Naive thymus-derived CD4-positive, alpha-beta T cell (primary cell): ENCODE measurements at regions not wholly inside any gene's neighbourhood (a gene's known extent, or its start where the extent isn't known, plus 50 kb on each side); places are given as distances from the start of the nearest gene placed in this dataset.

ENCODE experiments used
- ATAC-seq: fragments of 150-1000 bp; cut with Tn5 transposase; 2 replicates; pipeline ENCODE4 v1.10.0; 2021; ENCODE audit warnings: mild to moderate bottlenecking, moderate library complexity
- CTCF ChIA-PET: fragments of 350-600 bp; sonication (Branson Sonifier 250); formaldehyde crosslinking; loops from one replicate; lab custom pipeline; 2021; ENCODE audit warnings: antibody characterized with exemption; lab: Charles Lee
- POLR2A ChIA-PET: fragments of 350-600 bp; sonication (Branson Sonifier 250); formaldehyde crosslinking; loops from one replicate; lab custom pipeline; 2021; ENCODE audit warnings: antibody characterized with exemption, inconsistent platforms; lab: Charles Lee
- DNase-seq, 9 donors: peaks; one replicate each; pipeline versions ENCODE4 v3.0.0 to v3.0.0-alpha.2; 2020 to 2022; ENCODE audit warnings: mixed read lengths in 1 of 9
- H3K27ac ChIP-seq: one replicate; pipeline ENCODE4 v1.7.0; 2013; ENCODE audit warnings: mild to moderate bottlenecking, low read depth, low read length, moderate library complexity
- H3K27me3 ChIP-seq, 2 donors: one replicate each; pipeline ENCODE4 v1.7.0; 2013; ENCODE audit warnings: low read length in 2 of 2, mild to moderate bottlenecking in 2 of 2, moderate library complexity in 2 of 2; ENCODE audit not compliant: control insufficient read depth in 2 of 2, insufficient read depth in 2 of 2
- H3K36me3 ChIP-seq, 3 experiments: 1 replicate in 2 of 3; 2 replicates in 1 of 3; pipeline ENCODE4 v1.7.0; 2013; ENCODE audit warnings: low read length in 3 of 3, mild to moderate bottlenecking in 3 of 3, moderate library complexity in 1 of 3; ENCODE audit not compliant: insufficient read depth in 3 of 3, control insufficient read depth in 2 of 3
- H3K4me1 ChIP-seq, 2 donors: one replicate each; pipeline ENCODE4 v1.7.0; 2013; ENCODE audit warnings: low read length in 2 of 2, mild to moderate bottlenecking in 2 of 2, moderate library complexity in 1 of 2; ENCODE audit not compliant: control insufficient read depth in 2 of 2, insufficient read depth in 2 of 2
- H3K4me3 ChIP-seq: 2 replicates; pipeline ENCODE4 v1.7.0; 2013; ENCODE audit warnings: mild to moderate bottlenecking, low read length
- H3K9me3 ChIP-seq, 3 experiments: 1 replicate in 2 of 3; 2 replicates in 1 of 3; pipeline ENCODE4 v1.7.0; 2013; ENCODE audit warnings: low read length in 3 of 3; ENCODE audit not compliant: control insufficient read depth in 2 of 3
- H3K27ac Mint-ChIP-seq, 9 donors: one replicate each; pipeline ENCODE4 v1.8.0; 2020 to 2022; ENCODE audit warnings: mixed read lengths in 9 of 9, mild to moderate bottlenecking in 8 of 9, moderate library complexity in 5 of 9, inconsistent platforms in 2 of 9
- H3K27me3 Mint-ChIP-seq, 5 donors: one replicate each; pipeline ENCODE4 v1.8.0; 2021 to 2022; ENCODE audit warnings: mixed read lengths in 5 of 5, mild to moderate bottlenecking in 1 of 5
- H3K36me3 Mint-ChIP-seq, 5 donors: one replicate each; pipeline ENCODE4 v1.8.0; 2020 to 2022; ENCODE audit warnings: mixed read lengths in 5 of 5, mild to moderate bottlenecking in 3 of 5, inconsistent platforms in 1 of 5
- H3K4me1 Mint-ChIP-seq, 7 donors: one replicate each; pipeline ENCODE4 v1.8.0; 2020 to 2022; ENCODE audit warnings: mixed read lengths in 7 of 7, mild to moderate bottlenecking in 3 of 7, inconsistent platforms in 1 of 7
- H3K4me3 Mint-ChIP-seq, 10 donors: one replicate each; pipeline ENCODE4 v1.8.0; 2020 to 2022; ENCODE audit warnings: mild to moderate bottlenecking in 10 of 10, mixed read lengths in 10 of 10, moderate library complexity in 6 of 10, inconsistent platforms in 2 of 10
- H3K9me3 Mint-ChIP-seq, 11 donors: one replicate each; pipeline ENCODE4 v1.8.0; 2020 to 2022; ENCODE audit warnings: mixed read lengths in 11 of 11, mild to moderate bottlenecking in 4 of 11, inconsistent platforms in 1 of 11, moderate library complexity in 1 of 11
- intact Hi-C, 2 donors: fragments of 100-400 bp; cut with micrococcal nuclease; formaldehyde crosslinking; loops; one replicate each; pipeline ENCODE4 v1.15.1; 2023

DNA sequence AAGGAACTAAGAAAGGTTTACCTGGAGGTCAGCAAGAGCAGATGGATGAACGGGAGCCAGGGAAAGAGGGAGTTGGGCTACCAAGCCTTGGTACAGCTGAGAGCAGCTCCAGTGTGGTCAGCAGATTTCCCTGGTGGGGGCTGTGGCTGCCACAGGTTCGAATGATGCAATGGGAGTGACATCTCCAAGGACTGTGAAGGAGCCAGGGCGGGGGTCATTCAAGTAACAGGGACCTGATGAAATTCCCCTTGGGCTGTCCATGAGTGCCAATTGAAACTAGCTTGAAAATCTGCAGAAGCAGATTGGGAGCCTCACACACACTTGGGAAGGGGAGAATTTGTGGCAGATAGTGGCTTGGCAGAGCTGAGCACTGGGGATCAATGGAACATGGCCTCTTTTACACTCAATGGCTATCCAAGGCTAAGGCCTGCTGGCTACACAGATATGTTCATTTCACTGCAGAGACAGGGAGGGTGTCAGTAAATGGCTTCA is 247.0 kb upstream of the ECI2 start:
- Mint-ChIP-seq H3K27me3 (peaks cover 3 to 52% (median 23%) of the 10 kb centered on the region in 5 donors), H3K36me3 (peaks cover 0 to 25% (median 2%) of the 10 kb centered on the region in 5 donors), H3K27ac (no peak overlapping the region), H3K4me3 (no peak overlapping the region), H3K4me1 (no peaks in the 10 kb centered on the region), H3K9me3 (peaks cover 15 to 55% (median 30%) of the 10 kb centered on the region in 11 donors)
- H3K27me3 ChIP-seq = no peaks in the 10 kb centered on the region
- H3K9me3 ChIP-seq = peaks cover 0 to 24% (median 0%) of the 10 kb centered on the region in 3 experiments
- ChIA-PET POLR2A (no interaction called here), CTCF (no interaction called here)
- ATAC-seq = no peak
- H3K36me3 ChIP-seq = no peaks in the 10 kb centered on the region
- no peaks in the 10 kb centered on the region for H3K4me1 ChIP-seq
- no peak overlapping the region for H3K27ac ChIP-seq
- H3K4me3 ChIP-seq = no peak overlapping the region
- intact Hi-C loops = no loop called here
- no peak for DNase-seq

DNA sequence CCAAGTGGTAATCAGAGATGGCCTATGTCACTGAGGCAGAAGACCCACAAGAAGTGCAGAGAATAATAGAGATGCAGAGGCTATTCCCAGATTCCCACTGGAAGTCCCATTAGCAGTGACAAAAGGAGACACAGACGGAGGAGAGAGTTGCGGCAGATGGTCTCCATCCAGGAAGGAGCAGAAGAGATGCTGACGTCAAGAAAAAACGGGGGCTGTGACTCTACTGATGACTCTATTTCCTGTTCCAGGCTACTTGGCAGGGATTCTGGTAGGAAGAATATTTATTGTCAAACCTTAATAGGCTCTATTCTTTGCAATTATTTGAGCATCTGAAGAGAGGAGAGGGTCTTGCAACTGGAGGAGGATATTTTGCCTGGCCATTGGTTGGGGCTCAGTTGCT is 246.0 kb upstream of the ECI2 start:
- H3K9me3 ChIP-seq = peaks cover 0 to 24% (median 0%) of the 10 kb centered on the region in 3 experiments
- Mint-ChIP-seq H3K27ac (no peak overlapping the region), H3K27me3 (peaks cover 3 to 50% (median 23%) of the 10 kb centered on the region in 5 donors), H3K36me3 (peaks cover 0 to 25% (median 2%) of the 10 kb centered on the region in 5 donors), H3K4me3 (no peak overlapping the region), H3K4me1 (no peaks in the 10 kb centered on the region), H3K9me3 (peaks cover 15 to 55% (median 30%) of the 10 kb centered on the region in 11 donors)
- CTCF ChIA-PET = no interaction called here
- no peaks in the 10 kb centered on the region for H3K27me3 ChIP-seq
- no peak for DNase-seq
- POLR2A ChIA-PET = no interaction called here
- H3K4me1 ChIP-seq = no peaks in the 10 kb centered on the region
- no peak overlapping the region for H3K4me3 ChIP-seq
- ATAC-seq = no peak
- intact Hi-C loops = no loop called here
- no peak overlapping the region for H3K27ac ChIP-seq
- H3K36me3 ChIP-seq = no peaks in the 10 kb centered on the region

GRCh38 chr6:4380881-4381281 is 245.5 kb upstream of the ECI2 start:
- H3K27me3 ChIP-seq = no peaks in the 10 kb centered on the region
- Mint-ChIP-seq H3K9me3 (peaks cover 15 to 51% (median 30%) of the 10 kb centered on the region in 11 donors), H3K4me3 (no peak overlapping the region), H3K27ac (no peak overlapping the region), H3K27me3 (peaks cover 3 to 46% (median 23%) of the 10 kb centered on the region in 5 donors), H3K36me3 (peaks cover 0 to 25% (median 2%) of the 10 kb centered on the region in 5 donors), H3K4me1 (no peaks in the 10 kb centered on the region)
- ATAC-seq (no peak), DNase-seq (no peak)
- intact Hi-C loops = no loop called here
- H3K27ac ChIP-seq = no peak overlapping the region
- H3K36me3 ChIP-seq = no peaks in the 10 kb centered on the region
- no peaks in the 10 kb centered on the region for H3K4me1 ChIP-seq
- peaks cover 0 to 24% (median 0%) of the 10 kb centered on the region in 3 experiments for H3K9me3 ChIP-seq
- ChIA-PET CTCF (no interaction called here), POLR2A (no interaction called here)
- H3K4me3 ChIP-seq = no peak overlapping the region

GRCh38 chr6:4379958-4380357 is 244.6 kb upstream of the ECI2 start:
- intact Hi-C loops = no loop called here
- no peaks in the 10 kb centered on the region for H3K4me1 ChIP-seq
- H3K36me3 Mint-ChIP-seq = peaks cover 0 to 25% (median 2%) of the 10 kb centered on the region in 5 donors
- ATAC-seq (no peak), DNase-seq (no peak)
- H3K9me3 ChIP-seq = peaks cover 0 to 20% (median 0%) of the 10 kb centered on the region in 3 experiments
- POLR2A ChIA-PET = no interaction called here
- H3K27me3 ChIP-seq = no peaks in the 10 kb centered on the region
- no peak overlapping the region for H3K27ac ChIP-seq
- CTCF ChIA-PET = no interaction called here
- no peaks in the 10 kb centered on the region for H3K4me1 Mint-ChIP-seq
- no peaks in the 10 kb centered on the region for H3K36me3 ChIP-seq
- no peak overlapping the region for H3K27ac Mint-ChIP-seq
- no peak overlapping the region for H3K4me3 ChIP-seq
- H3K27me3 Mint-ChIP-seq = peaks cover 3 to 53% (median 23%) of the 10 kb centered on the region in 5 donors
- peaks cover 15 to 42% (median 24%) of the 10 kb centered on the region in 11 donors for H3K9me3 Mint-ChIP-seq
- H3K4me3 Mint-ChIP-seq = no peak overlapping the region

- Mint-ChIP-seq H3K4me1 (no peaks in the 10 kb centered on the region), H3K27ac (no peak overlapping the region), H3K9me3 (peaks cover 10 to 28% (median 19%) of the 10 kb centered on the region in 11 donors), H3K36me3 (peaks cover 0 to 16% (median 0%) of the 10 kb centered on the region in 5 donors), H3K27me3 (peaks cover 3 to 53% (median 23%) of the 10 kb centered on the region in 5 donors), H3K4me3 (no peak overlapping the region)
- Histone ChIP-seq H3K27me3 (no peaks in the 10 kb centered on the region), H3K4me3 (no peak overlapping the region), H3K36me3 (no peaks in the 10 kb centered on the region), H3K4me1 (no peaks in the 10 kb centered on the region), H3K9me3 (peaks cover 0 to 8% (median 0%) of the 10 kb centered on the region in 3 experiments), H3K27ac (no peak overlapping the region)
- intact Hi-C loops = no loop called here
- ATAC-seq (no peak), DNase-seq (no peak)
- CTCF ChIA-PET = no interaction called here
- POLR2A ChIA-PET = no interaction called here
These were observed 243.1 kb upstream of the ECI2 start for GRCh38 chr6:4378319-4378996.

GRCh38 chr6:4377603-4378002 is 242.2 kb upstream of the ECI2 start:
- Mint-ChIP-seq H3K4me3 (no peak overlapping the region), H3K27me3 (peaks cover 3 to 51% (median 23%) of the 10 kb centered on the region in 5 donors), H3K4me1 (no peaks in the 10 kb centered on the region), H3K27ac (no peak overlapping the region), H3K36me3 (peaks cover 0 to 14% (median 0%) of the 10 kb centered on the region in 5 donors), H3K9me3 (peaks cover 5 to 20% (median 12%) of the 10 kb centered on the region in 11 donors)
- no peak overlapping the region for H3K4me3 ChIP-seq
- no peaks in the 10 kb centered on the region for H3K9me3 ChIP-seq
- ATAC-seq (no peak), DNase-seq (no peak)
- intact Hi-C loops = no loop called here
- H3K36me3 ChIP-seq = no peaks in the 10 kb centered on the region
- no peak overlapping the region for H3K27ac ChIP-seq
- ChIA-PET CTCF (no interaction called here), POLR2A (no interaction called here)
- H3K4me1 ChIP-seq = no peaks in the 10 kb centered on the region
- no peaks in the 10 kb centered on the region for H3K27me3 ChIP-seq

DNA sequence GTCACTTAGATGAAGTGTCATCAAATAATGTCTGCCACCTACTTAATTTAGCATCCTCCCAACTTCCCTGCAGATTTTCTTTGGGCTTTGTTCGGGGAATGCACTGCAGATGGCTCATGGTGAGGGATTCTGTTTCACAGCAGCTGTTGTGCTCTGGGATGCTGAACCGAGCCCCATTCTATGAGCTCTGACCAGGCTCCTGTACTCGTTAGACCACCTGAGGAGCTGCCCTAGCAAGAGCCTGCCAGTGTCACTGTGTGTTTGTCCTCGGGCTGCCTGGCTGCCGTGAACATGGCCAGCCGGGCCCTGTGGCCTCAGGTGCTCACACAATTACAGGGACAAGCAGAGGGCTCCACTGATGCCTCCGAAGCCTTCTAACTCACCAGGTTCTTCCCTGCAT is 238.8 kb upstream of the ECI2 start:
- H3K4me1 Mint-ChIP-seq = no peaks in the 10 kb centered on the region
- ATAC-seq (no peak), DNase-seq (no peak)
- H3K36me3 Mint-ChIP-seq = no peaks in the 10 kb centered on the region
- no peaks in the 10 kb centered on the region for H3K36me3 ChIP-seq
- H3K27me3 ChIP-seq = no peaks in the 10 kb centered on the region
- H3K27ac ChIP-seq = no peak overlapping the region
- intact Hi-C loops = no loop called here
- peaks cover 0 to 31% (median 11%) of the 10 kb centered on the region in 5 donors for H3K27me3 Mint-ChIP-seq
- no peak overlapping the region for H3K4me3 Mint-ChIP-seq
- ChIA-PET POLR2A (no interaction called here), CTCF (no interaction called here)
- no peaks in the 10 kb centered on the region for H3K9me3 ChIP-seq
- no peak overlapping the region for H3K27ac Mint-ChIP-seq
- peaks cover 0 to 3% (median 0%) of the 10 kb centered on the region in 11 donors for H3K9me3 Mint-ChIP-seq
- H3K4me3 ChIP-seq = no peak overlapping the region
- no peaks in the 10 kb centered on the region for H3K4me1 ChIP-seq
